ENCODE measurements at regions not wholly inside any gene's neighbourhood (a gene's known extent, or its start where the extent isn't known, plus 50 kb on each side); places are given as distances from the start of the nearest gene placed in this dataset.

DNA sequence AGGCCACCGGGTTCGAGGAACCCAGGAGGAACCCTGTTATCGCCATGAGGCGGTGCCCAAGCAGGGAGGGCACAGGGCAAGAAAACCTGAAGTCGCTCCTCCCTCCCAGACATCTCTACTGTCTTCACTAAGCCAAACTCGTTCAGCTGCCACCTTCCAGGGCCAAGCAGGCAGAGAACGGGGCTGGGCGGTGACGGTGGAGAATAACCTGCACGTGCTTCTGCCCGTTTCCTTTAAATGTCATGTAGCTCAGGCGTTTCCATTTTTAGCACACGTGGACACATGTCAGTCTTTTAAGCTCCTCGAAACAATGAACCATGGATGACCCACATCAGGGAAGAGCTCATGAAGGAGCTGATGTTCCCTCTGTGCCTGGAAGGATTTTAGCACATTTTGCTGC lies 124.3 kb upstream of the KLF6 start:
- DNase-seq (ENCODE audit: low spot score), result no peak

- DNase-seq (ENCODE audit: low spot score), result no peak
Measured at GRCh38 chr10:3908183-3908582, 123.2 kb upstream of the KLF6 start.

DNA sequence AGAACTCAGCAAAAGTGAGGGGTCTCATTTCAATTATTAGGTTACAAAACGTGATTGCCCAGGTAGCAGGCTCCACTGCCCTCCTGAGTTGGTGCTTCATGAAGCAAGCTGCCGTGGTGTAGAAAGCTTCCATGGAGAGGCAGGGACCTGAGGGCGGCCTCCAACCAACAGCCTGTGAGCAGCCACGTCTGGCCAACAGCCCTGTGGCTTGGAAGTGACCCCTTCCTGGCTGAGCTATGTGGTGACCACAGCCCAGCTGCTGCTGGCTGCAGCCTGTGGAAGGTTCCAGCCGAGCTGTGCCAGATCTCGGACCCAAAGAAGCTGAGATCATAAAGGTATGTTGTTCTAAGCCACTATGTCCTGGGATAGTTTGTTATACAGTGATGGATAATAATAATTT lies 122.5 kb upstream of the KLF6 start:
- no peak for DNase-seq (ENCODE audit: low spot score)

GRCh38 chr10:3906511-3907111 lies 121.6 kb upstream of the KLF6 start:
- no peak for DNase-seq (ENCODE audit: low spot score)

DNA sequence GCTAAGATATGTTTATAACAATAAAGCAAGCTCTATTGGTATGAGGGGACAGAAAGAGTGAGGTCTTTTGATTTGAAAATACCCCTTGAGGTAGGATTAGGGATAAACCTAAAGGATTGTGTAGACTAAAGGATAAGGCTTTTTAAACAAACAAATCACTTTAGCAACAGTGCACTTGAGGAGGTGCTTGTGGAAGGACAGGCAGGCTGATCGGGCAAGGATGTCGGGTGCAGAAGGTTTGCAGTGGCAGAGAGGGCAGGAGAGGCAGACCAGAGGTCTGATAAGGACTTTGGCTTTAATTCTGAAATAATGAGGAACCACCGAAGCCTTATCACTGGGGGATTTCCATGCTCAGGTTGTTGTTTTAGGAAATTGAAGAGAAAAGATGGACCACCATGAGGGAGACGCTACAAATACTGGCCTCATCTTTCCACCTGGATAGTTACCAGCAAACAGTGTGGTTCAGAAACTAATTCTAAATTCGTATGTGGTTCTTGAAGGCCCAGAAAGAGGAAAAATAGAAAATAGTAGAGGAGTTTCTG lies 119.5 kb upstream of the KLF6 start:
- DNase-seq (ENCODE audit: low spot score), result no peak

DNA sequence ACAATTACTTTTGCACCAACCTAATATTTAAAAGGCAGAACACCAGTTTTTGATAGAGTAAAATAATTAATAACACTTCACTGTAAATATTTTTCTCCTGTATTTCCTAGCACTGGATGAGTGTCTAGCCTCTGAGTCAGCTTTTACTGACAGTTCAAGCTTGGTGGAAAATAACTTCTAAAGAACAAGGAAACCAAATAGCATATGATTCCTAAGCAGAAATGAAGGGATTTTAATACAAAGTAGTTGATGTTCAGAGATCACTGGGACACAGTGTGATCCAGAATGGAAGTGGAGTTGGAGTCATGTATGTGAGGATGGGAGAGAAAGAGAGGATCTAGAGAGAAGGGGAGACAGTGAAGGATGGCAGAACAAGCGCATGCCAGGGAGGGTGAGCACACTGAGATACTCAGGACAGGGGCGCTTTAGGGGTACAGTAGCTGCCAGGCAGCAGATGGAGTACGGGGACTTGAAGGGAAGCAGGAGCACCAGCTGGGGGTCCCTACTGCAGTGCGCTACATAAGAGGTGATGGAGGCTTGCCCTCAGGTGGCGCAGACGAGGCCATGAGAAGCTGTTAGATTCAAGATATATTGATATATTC lies 117.9 kb upstream of the KLF6 start:
- no peak for DNase-seq (ENCODE audit: low spot score)

DNA sequence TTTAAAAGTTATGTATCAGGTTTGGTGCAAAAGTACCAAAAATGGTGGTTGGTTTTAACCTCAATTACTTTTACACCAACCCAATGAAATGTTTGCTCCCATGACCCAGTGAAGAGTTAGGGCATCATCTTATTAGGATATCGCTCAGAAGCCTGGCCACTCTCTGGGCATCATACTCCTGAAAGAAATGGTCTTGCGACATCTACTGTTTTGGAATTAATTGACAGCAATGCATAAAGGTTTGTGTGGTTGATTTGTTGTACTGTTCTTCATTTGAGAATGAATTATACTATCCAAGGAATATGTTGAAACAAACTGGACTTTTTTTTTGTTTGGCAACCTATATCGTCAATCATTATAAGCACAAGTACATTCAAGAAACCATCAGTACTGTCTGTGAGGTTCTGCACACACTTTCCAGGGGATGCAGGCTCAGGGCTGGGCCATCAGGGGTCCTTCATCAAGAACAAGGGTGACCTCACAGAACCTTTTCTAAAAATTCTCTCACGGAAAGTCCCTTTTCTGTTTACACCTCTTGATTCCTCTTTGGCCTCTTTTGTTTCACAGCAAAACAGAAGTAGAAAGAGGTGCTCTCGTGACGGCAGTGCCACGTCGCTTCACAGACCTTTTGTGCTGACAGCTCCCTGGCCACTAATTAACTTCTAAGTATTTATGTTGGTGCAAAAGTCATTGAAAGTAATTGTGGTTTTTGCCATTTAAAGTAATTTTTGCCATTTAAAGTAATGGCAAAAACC lies 117.2 kb upstream of the KLF6 start:
- no peak for DNase-seq (ENCODE audit: low spot score)

GRCh38 chr10:3901370-3901769 lies 116.4 kb upstream of the KLF6 start:
- DNase-seq (ENCODE audit: low spot score), result no peak

DNA sequence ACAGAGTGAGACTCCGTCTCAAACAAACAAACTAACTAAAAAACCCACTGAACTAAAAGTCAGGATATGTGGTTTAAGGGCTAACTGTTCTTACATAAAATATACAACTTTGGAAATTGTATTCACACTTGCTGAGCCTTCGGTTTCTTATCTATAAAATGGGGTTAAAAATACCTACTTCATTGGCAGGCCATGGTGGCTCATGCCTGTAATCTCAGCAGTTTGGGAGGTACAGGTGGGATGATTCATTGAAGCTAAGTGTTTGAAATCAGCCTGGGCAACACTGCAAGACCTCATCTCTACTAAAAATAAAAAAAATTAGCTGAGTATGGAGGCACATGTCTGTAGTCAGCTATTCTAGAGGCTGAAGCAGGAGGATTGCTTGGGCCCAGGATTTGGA lies 115.4 kb upstream of the KLF6 start:
- no peak for DNase-seq (ENCODE audit: low spot score)

GRCh38 chr10:3898821-3899220 lies 113.8 kb upstream of the KLF6 start:
- DNase-seq (ENCODE audit: low spot score), result peak; percentile 76

GRCh38 chr10:3897156-3897555 lies 112.1 kb upstream of the KLF6 start:
- no peak for DNase-seq (ENCODE audit: low spot score)

DNA sequence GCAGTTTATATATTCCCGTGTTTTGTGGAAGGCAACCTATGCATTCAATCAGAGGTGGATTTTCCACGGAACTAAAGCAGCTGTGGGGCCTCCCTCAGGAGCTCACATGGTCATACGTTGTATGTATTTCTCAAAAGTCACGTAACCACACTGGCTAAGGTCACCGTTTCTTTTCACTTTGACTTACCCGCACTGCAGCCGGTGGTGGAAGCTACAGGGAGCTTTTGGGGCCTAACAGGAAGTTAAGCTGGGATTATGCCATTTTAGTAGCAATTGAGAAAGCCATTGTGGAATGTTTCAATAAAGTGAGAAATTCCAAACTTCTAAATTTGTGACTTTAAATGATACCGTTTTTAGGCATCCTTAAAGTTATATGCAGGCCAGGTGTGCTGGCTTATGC lies 111.2 kb upstream of the KLF6 start:
- no peak for DNase-seq (ENCODE audit: low spot score)

DNA sequence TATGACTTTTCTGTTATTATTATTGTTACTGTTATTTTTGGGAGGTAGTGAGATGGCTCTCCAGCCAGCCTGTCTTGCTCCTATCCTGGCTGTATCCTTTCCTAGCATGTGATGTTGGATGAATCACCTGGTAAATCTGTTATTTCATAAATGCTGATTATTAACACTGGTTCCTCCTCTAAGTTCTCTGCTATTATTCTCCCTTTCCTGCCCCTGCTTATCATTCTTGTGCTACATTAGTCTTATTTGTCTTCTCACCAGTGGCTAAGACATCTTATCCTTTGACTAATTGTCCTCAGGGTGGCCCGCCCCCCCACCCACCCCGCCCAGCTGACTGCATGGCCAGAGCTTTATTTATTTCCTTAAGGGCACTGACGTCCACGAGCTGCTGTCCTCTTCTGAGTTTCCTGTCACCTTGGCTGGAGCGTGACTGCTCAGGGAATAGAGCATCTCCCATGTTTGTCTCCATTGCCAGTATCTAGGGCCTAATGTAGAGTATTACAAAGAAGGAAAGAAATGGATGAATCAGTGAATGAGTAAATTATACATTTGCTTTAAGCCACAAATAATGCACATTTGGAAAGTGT lies 110.1 kb upstream of the KLF6 start:
- no peak for DNase-seq (ENCODE audit: low spot score)

GRCh38 chr10:3893901-3894563 lies 109.0 kb upstream of the KLF6 start:
- DNase-seq (ENCODE audit: low spot score), result peak; percentile 38

DNA sequence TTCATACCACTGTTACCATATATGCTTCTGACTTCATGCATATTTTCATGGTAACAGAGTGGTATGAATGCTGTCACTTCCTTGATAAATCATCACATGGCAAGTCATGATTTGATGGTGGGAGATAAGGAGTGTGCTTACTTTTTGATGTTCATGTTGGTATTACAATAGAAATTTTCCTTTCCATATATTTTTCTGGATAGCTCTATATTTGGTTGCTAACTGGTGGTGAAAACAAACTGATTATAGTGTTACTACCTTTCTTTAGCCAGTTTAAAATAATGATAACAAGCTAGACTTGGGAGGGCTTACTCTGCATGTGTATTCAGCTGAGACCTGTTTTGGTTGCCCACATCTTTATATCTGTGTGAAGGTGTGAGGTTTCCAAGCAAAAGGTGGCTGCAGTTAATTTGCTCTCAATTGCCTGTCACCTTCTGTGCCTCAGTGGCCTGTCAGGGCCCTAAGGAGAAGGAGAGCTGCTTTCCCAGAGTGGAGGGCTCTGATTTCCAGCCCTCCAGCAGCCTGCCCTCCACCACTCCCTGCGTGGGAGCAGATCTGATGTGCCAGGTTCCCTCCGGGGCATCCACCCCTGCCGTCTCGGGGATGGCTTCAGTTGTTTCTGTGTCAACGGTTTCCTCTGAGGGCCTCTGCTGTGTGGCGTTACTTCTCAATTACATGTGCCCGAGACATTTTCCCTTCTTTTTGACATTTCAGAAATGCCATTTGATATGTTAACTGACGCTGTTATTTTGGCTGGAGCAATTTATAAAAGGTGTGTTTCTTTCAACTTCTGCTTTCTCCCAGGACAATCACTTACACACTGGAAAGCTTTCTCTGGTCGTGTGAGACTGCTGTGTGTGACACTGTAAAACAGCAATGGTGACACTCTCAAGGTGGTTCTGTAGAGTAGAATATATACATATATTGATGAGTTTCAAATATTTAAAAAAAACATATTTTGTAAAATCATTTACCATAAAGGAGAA lies 107.7 kb upstream of the KLF6 start:
- DNase-seq (ENCODE audit: low spot score), result peak; percentile 46

DNA sequence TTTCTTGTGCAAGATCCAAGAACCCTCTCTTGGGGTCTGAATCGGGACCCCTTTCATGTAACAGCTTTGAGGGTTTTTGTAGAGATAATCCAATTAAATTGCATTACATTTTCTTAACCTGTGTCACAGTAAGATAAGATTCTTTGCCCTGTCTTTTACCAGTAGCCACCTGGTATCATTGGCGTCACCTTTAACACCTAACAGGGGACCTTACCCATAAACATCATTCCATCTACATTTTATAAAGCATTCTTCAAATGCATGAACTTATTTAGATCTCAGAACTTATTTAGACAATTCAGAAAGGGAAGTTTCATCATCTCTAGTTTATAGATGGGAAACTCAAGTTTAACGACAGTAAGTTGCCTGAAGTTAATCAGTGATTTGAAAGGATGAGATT lies 106.4 kb upstream of the KLF6 start:
- no peak for DNase-seq (ENCODE audit: low spot score)

DNA sequence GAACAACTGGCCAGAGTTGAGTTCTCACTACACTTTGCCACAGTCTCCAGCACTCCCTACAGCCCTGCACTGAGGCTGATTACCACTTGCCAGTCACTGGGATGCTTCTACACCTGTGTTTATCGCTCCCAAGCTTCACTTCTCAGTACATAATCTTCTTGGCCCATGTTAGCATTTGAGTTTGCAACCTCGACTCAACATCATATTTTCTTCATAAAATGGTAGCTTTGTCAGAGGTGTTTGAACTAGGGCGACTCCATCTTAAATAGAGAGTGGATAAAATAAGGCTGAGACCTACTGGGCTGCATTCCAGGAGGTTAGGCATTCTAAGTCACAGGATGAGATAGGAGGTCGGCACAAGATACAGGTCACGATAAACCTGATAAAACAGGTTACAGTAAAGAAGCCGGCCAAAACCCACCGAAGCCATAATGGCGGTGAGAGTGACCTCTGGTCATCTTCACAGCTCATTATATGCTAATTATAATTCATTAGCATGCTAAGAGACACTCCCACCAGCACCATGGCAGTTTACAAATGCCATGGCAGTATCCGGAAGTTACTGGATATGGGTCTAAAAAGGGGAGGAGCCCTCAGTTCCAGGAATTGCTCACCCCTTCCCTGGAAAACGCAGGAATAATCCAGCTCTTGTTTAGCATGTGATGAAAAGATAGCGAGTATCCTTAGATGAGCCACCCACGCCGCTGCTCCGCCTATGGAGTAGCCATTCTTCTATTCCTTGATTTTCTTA lies 105.8 kb upstream of the KLF6 start:
- DNase-seq (ENCODE audit: low spot score), result no peak

GRCh38 chr10:3889961-3890522 lies 105.0 kb upstream of the KLF6 start:
- peak; percentile 43 for DNase-seq (ENCODE audit: low spot score)

DNA sequence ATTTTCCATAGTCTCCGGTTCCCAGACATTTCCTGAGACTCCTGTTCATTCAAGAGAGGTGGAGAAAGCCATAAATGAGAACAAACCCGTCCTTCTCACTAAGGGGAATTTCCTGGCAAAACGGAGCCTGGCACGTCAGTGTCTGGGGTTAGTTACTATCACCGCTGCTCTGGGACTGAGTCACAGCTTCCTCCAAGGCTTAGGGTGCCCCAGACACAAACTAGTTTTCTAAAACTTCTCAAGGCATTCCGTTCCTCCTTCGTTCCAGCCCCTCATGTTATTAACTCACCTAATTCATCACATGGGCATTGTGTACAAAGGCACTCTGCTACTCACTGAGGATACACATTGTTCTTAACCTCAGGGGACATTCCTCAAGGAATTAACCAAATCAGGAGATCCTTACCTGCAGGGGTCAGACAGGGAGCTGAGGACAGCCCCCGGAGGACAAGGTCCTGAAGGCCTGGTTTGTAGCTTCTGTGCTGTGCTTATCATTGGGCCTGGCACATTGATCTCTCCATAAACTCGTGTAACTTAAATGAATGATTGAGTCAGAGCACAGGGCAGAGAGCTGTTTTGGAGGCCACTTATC lies 103.0 kb upstream of the KLF6 start:
- peak; percentile 89 for DNase-seq (ENCODE audit: low spot score)

All from umbilical cord (tissue), 1 donor.